Ammon's horn (tissue), 1 donor: ENCODE measurements at regions not wholly inside any gene's neighbourhood (a gene's known extent, or its start where the extent isn't known, plus 50 kb on each side); places are given as distances from the start of the nearest gene placed in this dataset.

Experiments used
- DNase-seq: peaks from one replicate; pipeline ENCODE4 v3.0.0-alpha.2; 2016; ENCODE audit warnings: low spot score

- DNase-seq: no peak
These were observed 498.6 kb downstream of the CAAP1 start for GRCh38 chr9:26394025-26394424.

DNA sequence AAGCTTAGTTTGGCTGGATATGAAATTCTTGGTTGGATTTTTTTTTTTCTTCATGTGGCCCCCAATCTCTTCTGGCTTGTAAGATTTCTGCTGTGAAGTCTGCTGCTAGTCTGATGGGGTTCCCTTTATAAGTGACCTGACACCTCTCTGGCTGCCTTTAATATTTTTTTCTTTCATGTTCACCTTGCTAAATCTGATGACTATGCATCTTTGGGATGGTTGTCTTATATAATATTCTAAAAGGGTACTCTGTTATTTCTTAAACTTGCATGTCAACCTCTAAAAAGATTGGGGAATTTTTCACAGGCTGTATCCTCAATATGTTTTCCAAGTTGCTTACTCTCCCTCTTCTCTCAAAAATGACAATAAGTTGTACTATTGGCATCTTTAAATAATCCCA is 500.0 kb downstream of the CAAP1 start:
- no peak for DNase-seq

DNA sequence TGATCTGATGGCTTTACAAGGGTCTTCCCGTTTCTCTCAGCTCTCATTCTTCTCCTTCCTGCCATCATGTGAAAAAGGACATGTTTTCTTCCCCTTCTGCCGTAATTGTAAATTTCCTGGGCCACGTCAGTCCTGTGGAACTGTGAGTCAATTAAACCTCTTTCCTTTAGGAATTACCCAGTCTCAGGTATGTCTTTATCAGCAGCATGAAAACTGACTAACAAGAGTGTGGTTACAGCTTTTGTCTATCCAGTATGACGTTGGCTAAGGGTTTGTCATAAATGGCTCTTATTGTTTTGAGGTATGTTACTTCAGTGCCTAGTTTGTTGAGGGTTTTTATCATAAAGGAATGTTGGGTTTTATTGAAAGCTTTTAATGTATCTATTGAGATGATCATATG is 501.6 kb downstream of the CAAP1 start:
- no peak for DNase-seq

- no peak for DNase-seq
These were observed 517.2 kb downstream of the CAAP1 start for GRCh38 chr9:26375448-26375847.

- no peak for DNase-seq
These were observed 519.0 kb downstream of the CAAP1 start for GRCh38 chr9:26373616-26374015.

- DNase-seq: no peak
These were observed 521.4 kb downstream of the CAAP1 start for GRCh38 chr9:26371236-26371635.

GRCh38 chr9:26369093-26369492 is 523.5 kb downstream of the CAAP1 start:
- no peak for DNase-seq

GRCh38 chr9:26368241-26368640 is 524.4 kb downstream of the CAAP1 start:
- DNase-seq: no peak

- DNase-seq: no peak
These were observed 531.6 kb downstream of the CAAP1 start for GRCh38 chr9:26361010-26361409.

- DNase-seq: no peak
These were observed 533.8 kb downstream of the CAAP1 start for GRCh38 chr9:26358836-26359235.

DNA sequence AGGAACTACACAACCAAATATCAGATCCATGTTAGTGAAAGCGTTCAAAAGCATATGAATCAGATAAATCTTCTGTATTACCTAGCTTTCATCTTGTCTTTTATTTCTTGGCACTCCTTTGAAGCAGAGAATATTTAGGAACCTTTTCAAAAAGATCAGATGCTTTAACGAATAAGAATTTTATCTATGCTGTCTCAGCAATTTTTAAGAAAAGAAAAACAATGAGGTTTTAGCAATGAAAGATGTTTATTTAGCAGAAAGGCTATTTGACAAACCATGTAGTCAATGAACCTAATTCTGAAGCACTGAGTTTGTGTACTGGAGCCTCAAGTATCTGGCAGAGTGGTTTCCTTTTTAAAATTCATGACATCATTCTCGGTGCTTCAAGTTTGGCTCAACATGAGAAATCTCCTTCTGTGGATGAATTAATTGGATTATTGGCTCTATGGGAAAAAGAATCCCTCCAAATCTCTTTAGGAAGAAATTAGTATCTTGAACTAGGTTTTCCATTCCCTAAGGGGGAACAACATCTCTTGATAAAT is 534.7 kb downstream of the CAAP1 start:
- DNase-seq: peak; percentile 30

DNA sequence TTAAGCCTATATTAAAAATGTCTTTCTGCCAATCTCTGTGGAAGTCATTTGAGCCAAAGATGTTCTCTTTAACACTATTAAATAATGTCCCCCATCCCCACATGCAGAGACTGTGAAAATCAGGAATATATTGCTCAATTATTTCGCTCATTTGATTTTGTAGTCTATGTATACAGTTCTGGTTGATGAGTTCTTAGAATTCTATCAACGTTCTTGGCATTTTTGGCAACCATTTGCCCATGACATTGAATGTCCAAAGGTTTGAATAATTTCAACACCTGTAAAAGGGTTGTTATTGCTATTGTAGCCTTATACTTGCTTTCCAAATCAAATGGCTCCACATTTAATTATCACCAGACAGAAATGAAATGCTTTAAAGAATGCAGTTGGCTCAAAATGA is 536.1 kb downstream of the CAAP1 start:
- no peak for DNase-seq

GRCh38 chr9:26346942-26347477 is 545.6 kb downstream of the CAAP1 start:
- no peak for DNase-seq

- no peak for DNase-seq
These were observed 551.1 kb downstream of the CAAP1 start for GRCh38 chr9:26341545-26341944.

GRCh38 chr9:26339796-26340195 is 552.8 kb downstream of the CAAP1 start:
- DNase-seq: no peak

DNA sequence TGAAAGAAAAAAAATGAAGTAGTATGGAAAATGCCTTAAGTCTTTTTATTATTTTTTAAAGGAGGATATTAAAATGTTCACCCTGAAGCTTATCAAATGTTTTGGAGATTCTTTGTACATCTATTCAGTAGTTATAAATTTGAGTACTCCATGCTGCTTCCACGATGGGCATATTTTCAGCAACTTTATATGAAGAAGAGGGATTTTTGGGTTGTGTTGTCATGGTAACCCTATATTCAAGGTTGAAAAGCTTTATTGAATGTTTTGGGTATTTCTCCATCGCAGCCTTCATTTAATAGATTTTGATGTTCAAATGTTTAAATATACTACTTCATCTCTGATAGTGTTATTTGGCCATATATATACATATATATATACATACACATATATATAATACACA is 557.5 kb downstream of the CAAP1 start:
- DNase-seq: no peak

DNA sequence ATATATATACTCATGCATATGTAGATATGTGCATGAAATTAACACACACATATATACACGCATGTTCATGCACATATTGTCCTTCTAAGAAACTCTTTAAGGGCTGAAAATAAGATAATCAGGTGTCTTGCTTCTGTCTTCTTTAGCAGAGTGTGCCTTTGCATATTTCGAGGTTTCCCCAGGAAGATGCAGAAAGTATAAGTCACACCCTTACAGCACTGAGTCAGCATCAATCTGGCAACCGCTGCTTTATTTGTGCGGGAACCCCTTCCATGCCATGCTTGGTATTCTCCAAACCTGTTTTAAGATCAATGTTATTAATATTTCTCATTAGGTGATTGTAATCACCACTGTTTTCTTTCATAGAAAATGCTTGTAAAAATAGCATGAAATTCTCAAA is 557.9 kb downstream of the CAAP1 start:
- no peak for DNase-seq

DNA sequence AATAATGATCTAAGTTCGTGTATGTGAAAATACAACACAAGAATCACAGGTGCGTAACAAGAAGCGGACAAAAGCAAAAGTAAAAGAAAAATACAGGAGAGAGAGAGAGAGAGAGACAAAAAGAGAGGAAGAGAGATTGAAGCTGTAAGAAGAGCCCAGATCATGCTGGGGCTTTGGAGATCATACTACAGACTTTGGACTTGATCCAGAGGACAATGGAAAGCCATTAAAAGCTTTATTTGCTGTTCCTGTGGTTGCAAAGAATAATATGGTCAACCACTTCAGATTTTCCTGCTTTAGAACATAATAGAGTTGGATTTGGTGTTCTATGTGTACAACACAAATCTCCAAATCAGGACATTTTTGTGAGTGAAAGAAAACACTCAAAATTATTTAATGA is 561.4 kb downstream of the CAAP1 start:
- DNase-seq: no peak

DNA sequence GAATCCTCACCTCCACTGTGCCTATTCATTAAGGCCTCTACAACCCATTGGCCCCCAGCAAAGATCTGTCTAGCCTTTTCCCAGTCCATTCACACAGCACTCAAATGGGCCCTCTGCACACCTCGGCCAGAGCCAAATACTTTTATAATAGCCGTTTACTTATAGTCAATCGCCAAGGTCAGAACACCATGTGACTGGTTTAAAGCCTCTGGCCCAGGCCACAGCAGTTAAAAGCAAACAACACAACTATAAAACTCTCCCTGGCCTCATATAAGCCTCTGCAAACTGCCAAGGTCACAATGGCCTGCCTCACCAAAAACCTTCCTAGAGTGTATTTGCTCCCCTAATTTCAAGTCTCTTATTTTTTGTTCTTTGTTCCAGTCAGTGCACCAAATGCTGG is 562.6 kb downstream of the CAAP1 start:
- no peak for DNase-seq

GRCh38 chr9:26326563-26326962 is 566.0 kb downstream of the CAAP1 start:
- DNase-seq: peak; percentile 82

GRCh38 chr9:26325444-26325829 is 567.2 kb downstream of the CAAP1 start:
- no peak for DNase-seq

- no peak for DNase-seq
These were observed 567.7 kb downstream of the CAAP1 start for GRCh38 chr9:26324786-26325443.

DNA sequence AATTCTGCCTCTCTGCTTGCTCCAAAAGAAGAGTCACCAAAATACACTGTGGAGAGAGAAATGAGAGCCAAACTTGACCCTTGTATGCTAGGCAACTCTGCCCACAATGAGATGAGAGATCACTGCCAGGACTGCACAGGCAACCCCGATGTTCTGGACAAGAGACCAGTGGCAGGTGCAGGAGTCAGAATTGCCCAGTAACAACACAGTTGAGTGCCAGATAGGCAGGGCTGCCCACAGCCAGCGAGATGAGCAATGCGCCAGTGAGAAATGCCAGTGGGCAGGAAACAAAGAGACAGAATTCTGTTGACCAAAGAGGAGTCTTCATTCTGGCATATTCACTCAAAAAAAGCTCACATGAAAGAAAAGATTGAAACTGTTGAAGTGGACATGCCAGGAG is 570.7 kb downstream of the CAAP1 start:
- DNase-seq: no peak

- DNase-seq: no peak
These were observed 572.7 kb downstream of the CAAP1 start for GRCh38 chr9:26319859-26320258.
